ELR (cell line): ENCODE measurements at regions not wholly inside any gene's neighbourhood (a gene's known extent, or its start where the extent isn't known, plus 50 kb on each side); places are given as distances from the start of the nearest gene placed in this dataset.
"Not testable (repeated sequence)": the region's sequence is repeated elsewhere in the genome, so short reads cannot be mapped to it uniquely, and the experiment has no call there.

Experiments used
- DNase-seq: peaks from one replicate; pipeline ENCODE4 v3.0.0-alpha.2; 2015; ENCODE audit warnings: low read depth

GRCh38 chr3:5357089-5357488 lies 169.6 kb downstream of the EDEM1 start:
- no peak for DNase-seq

- no peak for DNase-seq
Measured at GRCh38 chr3:5358911-5359310, 171.4 kb downstream of the EDEM1 start.

GRCh38 chr3:5360453-5360852 lies 172.9 kb downstream of the EDEM1 start:
- no peak for DNase-seq

GRCh38 chr3:5366746-5367145 lies 179.2 kb downstream of the EDEM1 start:
- no peak for DNase-seq

- not testable (repeated sequence) for DNase-seq
Measured at GRCh38 chr3:5371555-5371954, 184.0 kb downstream of the EDEM1 start.

GRCh38 chr3:5376761-5377160 lies 189.3 kb downstream of the EDEM1 start:
- DNase-seq: no peak

GRCh38 chr3:5379266-5379665 lies 191.8 kb downstream of the EDEM1 start:
- DNase-seq: not testable (repeated sequence)

- DNase-seq: not testable (repeated sequence)
Measured at GRCh38 chr3:5383486-5384263, 196.2 kb downstream of the EDEM1 start.

- no peak for DNase-seq
Measured at GRCh38 chr3:5384557-5385236, 197.2 kb downstream of the EDEM1 start.

GRCh38 chr3:5388091-5388490 lies 200.6 kb downstream of the EDEM1 start:
- DNase-seq: no peak

- no peak for DNase-seq
Measured at GRCh38 chr3:5389057-5389456, 201.6 kb downstream of the EDEM1 start.

GRCh38 chr3:5390221-5390620 lies 202.7 kb downstream of the EDEM1 start:
- no peak for DNase-seq

GRCh38 chr3:5390936-5391625 lies 203.6 kb downstream of the EDEM1 start:
- no peak for DNase-seq

GRCh38 chr3:5401002-5401401 lies 213.5 kb downstream of the EDEM1 start:
- DNase-seq: no peak

- no peak for DNase-seq
Measured at GRCh38 chr3:5404718-5405117, 217.2 kb downstream of the EDEM1 start.

- no peak for DNase-seq
Measured at GRCh38 chr3:5411786-5412185, 224.3 kb downstream of the EDEM1 start.

GRCh38 chr3:5423076-5423475 lies 235.6 kb downstream of the EDEM1 start:
- DNase-seq: no peak

GRCh38 chr3:5423523-5423922 lies 236.0 kb downstream of the EDEM1 start:
- DNase-seq: no peak

GRCh38 chr3:5425371-5425770 lies 237.9 kb downstream of the EDEM1 start:
- DNase-seq: no peak

- peak; percentile 43 for DNase-seq
Measured at GRCh38 chr3:5426094-5426883, 238.8 kb downstream of the EDEM1 start.

GRCh38 chr3:5427021-5427420 lies 239.5 kb downstream of the EDEM1 start:
- DNase-seq: no peak

- no peak for DNase-seq
Measured at GRCh38 chr3:5427938-5428337, 240.4 kb downstream of the EDEM1 start.
